ENCODE measurements at regions not wholly inside any gene's neighbourhood (a gene's known extent, or its start where the extent isn't known, plus 50 kb on each side); places are given as distances from the start of the nearest gene placed in this dataset.

GRCh38 chr12:102691773-102692555, 211.6 kb upstream of the IGF1 start:
- TF ChIP-seq POLR2AphosphoS5 (IDR thresholded peaks at IDR 0.05; ENCODE audit: insufficient read depth, low read depth, low read length) = no peak
- TF ChIP-seq, protein P1, sequence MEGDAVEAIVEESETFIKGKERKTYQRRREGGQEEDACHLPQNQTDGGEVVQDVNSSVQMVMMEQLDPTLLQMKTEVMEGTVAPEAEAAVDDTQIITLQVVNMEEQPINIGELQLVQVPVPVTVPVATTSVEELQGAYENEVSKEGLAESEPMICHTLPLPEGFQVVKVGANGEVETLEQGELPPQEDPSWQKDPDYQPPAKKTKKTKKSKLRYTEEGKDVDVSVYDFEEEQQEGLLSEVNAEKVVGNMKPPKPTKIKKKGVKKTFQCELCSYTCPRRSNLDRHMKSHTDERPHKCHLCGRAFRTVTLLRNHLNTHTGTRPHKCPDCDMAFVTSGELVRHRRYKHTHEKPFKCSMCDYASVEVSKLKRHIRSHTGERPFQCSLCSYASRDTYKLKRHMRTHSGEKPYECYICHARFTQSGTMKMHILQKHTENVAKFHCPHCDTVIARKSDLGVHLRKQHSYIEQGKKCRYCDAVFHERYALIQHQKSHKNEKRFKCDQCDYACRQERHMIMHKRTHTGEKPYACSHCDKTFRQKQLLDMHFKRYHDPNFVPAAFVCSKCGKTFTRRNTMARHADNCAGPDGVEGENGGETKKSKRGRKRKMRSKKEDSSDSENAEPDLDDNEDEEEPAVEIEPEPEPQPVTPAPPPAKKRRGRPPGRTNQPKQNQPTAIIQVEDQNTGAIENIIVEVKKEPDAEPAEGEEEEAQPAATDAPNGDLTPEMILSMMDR (IDR thresholded peaks at IDR 0.05; ENCODE audit: extremely low read depth in 1 of 2, insufficient read depth in 1 of 2, low read depth in 1 of 2, low read length in 2 of 2) = no peak
- TF ChIP-seq POLR2A (IDR thresholded peaks at IDR 0.05; ENCODE audit: low read depth, low read length) = no peak

All from endothelial cell of umbilical vein (primary cell).